ENCODE measurements at regions not wholly inside any gene's neighbourhood (a gene's known extent, or its start where the extent isn't known, plus 50 kb on each side); places are given as distances from the start of the nearest gene placed in this dataset.
A peak's percentile ranks its signal among the peaks of the same experiment; 100 is the strongest.

DNA sequence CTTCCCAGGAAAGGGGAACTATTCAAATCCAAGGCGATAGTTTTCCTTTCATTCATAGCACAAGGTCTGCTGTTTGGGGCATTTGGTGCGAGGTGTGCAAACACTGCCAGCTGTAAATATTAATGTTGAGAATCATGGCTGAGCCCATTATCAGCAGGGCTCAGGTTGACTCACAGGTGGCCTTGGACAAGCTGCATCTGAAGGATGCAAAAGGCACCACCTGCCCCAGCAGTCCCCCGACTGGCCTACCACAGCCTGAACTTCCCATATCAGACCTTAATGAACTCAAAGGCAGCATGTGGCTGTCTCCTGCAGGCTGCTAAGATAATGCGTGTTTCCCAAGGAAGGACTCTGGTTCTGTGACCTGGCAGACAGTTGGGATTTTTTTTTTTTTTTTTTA is 93.3 kb upstream of the MAP1LC3B2 start:
- Mint-ChIP-seq H3K36me3 (no peaks in the 10 kb centered on the region), H3K4me1 (ENCODE audit: low read depth in 2 of 2) (peaks cover 0 to 2% of the 10 kb centered on the region in 2 donors)
- ATAC-seq, result no peak

DNA sequence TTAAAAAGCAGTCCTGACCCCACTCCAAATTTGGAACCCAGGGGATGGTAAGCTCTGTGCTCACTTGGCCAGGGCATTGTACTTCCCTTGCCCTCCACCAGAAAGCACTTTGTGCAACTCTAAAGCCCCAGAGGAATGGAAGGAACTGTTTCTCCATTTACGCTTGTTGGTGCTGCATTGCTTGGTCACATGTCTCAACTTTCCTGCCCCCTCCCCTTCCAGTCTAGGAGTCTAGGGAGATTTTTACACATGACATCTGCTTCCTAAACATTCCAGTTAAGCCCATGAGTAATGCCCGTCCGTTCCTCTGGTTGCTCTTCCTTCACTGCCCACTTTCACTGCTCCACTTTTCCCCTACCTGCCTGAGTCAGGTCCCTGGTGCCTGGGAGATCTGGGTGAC is 92.6 kb upstream of the MAP1LC3B2 start:
- DNase-seq (ENCODE audit: low spot score) (no peak), ATAC-seq (no peak)
- Mint-ChIP-seq H3K4me1 (ENCODE audit: low read depth in 2 of 2) (peaks cover 0 to 2% of the 10 kb centered on the region in 2 donors), H3K36me3 (no peaks in the 10 kb centered on the region), H3K27ac (no peak overlapping the region), H3K27me3 (peaks cover 0 to 8% of the 10 kb centered on the region in 2 donors), H3K4me3 (no peak overlapping the region), H3K9me3 (no peaks in the 10 kb centered on the region)

More for the DNA sequence above, 93.3 kb upstream of the MAP1LC3B2 start:
- no peak for DNase-seq (ENCODE audit: low spot score)
- Mint-ChIP-seq H3K27me3 (peaks cover 0 to 8% of the 10 kb centered on the region in 2 donors), H3K9me3 (no peaks in the 10 kb centered on the region), H3K27ac (no peak overlapping the region), H3K4me3 (no peak overlapping the region)

DNA sequence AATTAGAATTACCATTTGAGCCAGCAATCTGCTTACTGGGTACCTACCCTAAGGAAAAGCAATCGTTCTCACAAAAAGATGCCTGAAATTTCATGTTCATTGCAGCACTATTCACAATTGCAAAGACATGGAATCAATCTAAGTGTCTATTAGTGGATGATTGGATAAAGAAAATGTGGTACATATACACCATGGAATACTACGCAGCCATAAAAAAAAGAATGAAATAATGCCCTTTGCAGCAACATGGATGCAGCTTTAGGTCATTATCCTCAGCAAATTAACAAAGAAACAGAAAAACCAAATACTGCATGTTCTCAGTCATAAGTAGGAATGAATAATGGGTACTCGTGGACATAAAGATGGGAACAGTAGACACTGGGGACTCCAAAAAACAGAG is 89.8 kb upstream of the MAP1LC3B2 start:
- Mint-ChIP-seq H3K4me3 (no peak overlapping the region), H3K9me3 (no peaks in the 10 kb centered on the region), H3K36me3 (no peaks in the 10 kb centered on the region), H3K4me1 (ENCODE audit: low read depth in 2 of 2) (peaks cover 0 to 5% of the 10 kb centered on the region in 2 donors), H3K27me3 (peaks cover 0 to 8% of the 10 kb centered on the region in 2 donors), H3K27ac (no peak overlapping the region)
- no peak for ATAC-seq
- DNase-seq (ENCODE audit: low spot score), result no peak

DNA sequence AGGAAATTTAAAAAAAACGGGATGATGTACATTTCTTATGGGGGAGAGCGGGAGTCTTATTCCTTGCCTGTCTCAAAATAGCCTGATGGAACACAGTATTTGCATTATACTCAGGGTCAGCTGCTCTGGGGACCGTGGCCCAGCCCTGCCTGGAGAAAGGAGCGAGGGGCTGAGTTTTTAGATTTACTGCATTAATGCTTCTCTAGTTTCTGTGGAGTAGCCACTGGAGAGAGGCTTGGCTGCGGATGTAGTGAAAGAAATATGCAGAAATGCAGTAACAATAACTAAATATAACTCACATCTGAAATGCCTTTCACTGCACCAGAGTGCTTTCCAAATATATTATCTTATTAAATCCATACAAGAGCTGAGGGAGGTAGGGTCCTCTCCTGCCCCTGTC is 87.6 kb upstream of the MAP1LC3B2 start:
- peaks cover 4% of the 10 kb centered on the region for H3K36me3 Mint-ChIP-seq
- H3K4me1 Mint-ChIP-seq (ENCODE audit: low read depth in 2 of 2), result peaks cover 0 to 5% of the 10 kb centered on the region in 2 donors
- H3K27ac Mint-ChIP-seq, result no peak overlapping the region
- no peak overlapping the region for H3K4me3 Mint-ChIP-seq
- DNase-seq (ENCODE audit: low spot score), result no peak
- no peaks in the 10 kb centered on the region for H3K9me3 Mint-ChIP-seq
- no peak for ATAC-seq
- H3K27me3 Mint-ChIP-seq, result peaks cover 0 to 8% of the 10 kb centered on the region in 2 donors

DNA sequence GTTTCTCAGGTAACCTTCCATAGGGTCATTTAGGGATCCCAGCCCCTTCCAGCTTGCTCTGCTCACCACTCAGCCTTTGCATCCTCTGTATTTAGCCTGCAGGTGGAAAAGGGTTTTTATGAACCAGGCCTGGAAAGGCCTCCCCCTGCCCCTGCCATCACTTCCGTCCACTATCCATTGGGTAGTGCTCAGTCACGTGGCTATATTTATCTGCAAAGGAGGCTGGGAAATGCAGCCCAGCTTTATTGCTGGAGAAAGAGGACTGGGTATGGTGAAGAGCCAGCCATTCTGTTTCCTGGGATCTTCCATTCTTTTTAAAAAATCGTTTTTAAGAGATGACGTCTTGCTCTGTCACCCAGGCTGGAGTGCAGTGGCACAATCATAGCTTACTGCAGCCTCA is 87.0 kb upstream of the MAP1LC3B2 start:
- DNase-seq (ENCODE audit: low spot score) (no peak), ATAC-seq (no peak)
- H3K9me3 Mint-ChIP-seq, result no peaks in the 10 kb centered on the region
- H3K4me3 Mint-ChIP-seq, result no peak overlapping the region
- peaks cover 5% of the 10 kb centered on the region for H3K36me3 Mint-ChIP-seq
- peaks cover 0 to 5% of the 10 kb centered on the region in 2 donors for H3K4me1 Mint-ChIP-seq (ENCODE audit: low read depth in 2 of 2)
- peaks cover 0 to 8% of the 10 kb centered on the region in 2 donors for H3K27me3 Mint-ChIP-seq
- no peak overlapping the region for H3K27ac Mint-ChIP-seq

DNA sequence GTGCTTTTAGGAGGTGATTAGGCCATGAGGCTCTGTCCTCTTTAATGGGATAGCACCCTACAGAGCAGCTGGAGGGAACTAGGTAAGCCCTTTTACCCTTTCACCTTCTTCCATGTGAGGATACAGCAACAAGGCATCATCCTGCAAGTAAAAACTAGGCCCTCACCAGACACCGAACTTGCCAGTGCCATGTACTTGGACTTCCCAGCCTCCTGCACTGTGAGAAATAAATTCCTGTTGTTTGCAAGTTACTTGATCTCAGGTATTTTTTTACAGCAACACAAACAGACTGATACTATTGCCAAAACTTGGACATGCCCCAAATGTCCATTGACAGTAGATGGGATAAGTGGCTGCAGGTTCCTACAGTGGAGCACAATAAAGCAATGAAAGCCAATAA is 85.8 kb upstream of the MAP1LC3B2 start:
- Mint-ChIP-seq H3K4me3 (no peak overlapping the region), H3K27me3 (peaks cover 3 to 8% of the 10 kb centered on the region in 2 donors), H3K9me3 (no peaks in the 10 kb centered on the region), H3K4me1 (ENCODE audit: low read depth in 2 of 2) (peaks cover 0 to 5% of the 10 kb centered on the region in 2 donors), H3K27ac (no peak overlapping the region), H3K36me3 (peaks cover 5% of the 10 kb centered on the region)
- DNase-seq (ENCODE audit: low spot score), result no peak
- ATAC-seq, result no peak

DNA sequence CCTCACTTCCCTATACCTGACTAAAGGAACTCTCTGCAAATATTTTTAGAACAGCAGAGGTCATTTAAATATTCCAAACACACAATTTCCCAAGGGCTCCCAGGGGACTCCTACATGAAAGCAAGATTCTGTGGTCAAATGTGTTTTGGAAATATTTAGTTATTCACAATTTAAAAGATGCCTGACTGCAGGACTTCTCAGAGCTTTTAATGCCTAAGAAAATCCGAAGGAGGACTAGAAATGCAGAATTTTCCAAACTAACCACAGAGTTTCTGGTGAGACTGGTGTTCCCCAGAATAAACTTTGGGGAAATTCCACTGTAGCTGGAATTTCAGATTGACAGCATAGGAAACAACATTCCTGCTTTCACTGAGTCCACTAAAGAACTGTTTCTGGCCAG is 84.8 kb upstream of the MAP1LC3B2 start:
- H3K27ac Mint-ChIP-seq, result no peak overlapping the region
- DNase-seq (ENCODE audit: low spot score), result no peak
- no peak for ATAC-seq
- H3K36me3 Mint-ChIP-seq, result peaks cover 5% of the 10 kb centered on the region
- H3K4me3 Mint-ChIP-seq, result no peak overlapping the region
- H3K4me1 Mint-ChIP-seq (ENCODE audit: low read depth in 2 of 2), result peaks cover 0 to 5% of the 10 kb centered on the region in 2 donors
- H3K9me3 Mint-ChIP-seq, result no peaks in the 10 kb centered on the region
- peaks cover 7 to 11% of the 10 kb centered on the region in 2 donors for H3K27me3 Mint-ChIP-seq

DNA sequence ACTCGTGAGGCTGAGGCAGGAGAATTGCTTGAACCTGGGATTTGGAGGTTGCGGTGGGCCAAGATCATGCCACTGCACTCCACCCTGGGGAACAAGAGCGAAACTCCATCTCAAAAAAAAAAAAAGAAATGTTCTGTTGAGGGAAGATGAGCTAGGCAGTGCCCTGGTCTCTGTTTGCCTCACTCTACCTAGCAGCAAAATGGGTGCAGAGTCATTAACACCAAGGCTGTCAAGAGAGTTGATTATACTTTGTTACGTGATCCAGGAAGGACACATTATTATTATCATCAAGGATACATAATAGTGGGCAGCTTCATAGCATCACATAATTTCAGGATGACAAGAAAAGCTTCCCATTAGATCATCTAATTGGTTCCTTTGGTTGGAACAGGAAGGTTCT is 84.3 kb upstream of the MAP1LC3B2 start:
- Mint-ChIP-seq H3K4me3 (no peak overlapping the region), H3K27me3 (peaks cover 3 to 11% of the 10 kb centered on the region in 2 donors), H3K27ac (no peak overlapping the region), H3K4me1 (ENCODE audit: low read depth in 2 of 2) (peaks cover 0 to 5% of the 10 kb centered on the region in 2 donors), H3K36me3 (peaks cover 5% of the 10 kb centered on the region), H3K9me3 (no peaks in the 10 kb centered on the region)
- DNase-seq (ENCODE audit: low spot score), result no peak
- no peak for ATAC-seq

DNA sequence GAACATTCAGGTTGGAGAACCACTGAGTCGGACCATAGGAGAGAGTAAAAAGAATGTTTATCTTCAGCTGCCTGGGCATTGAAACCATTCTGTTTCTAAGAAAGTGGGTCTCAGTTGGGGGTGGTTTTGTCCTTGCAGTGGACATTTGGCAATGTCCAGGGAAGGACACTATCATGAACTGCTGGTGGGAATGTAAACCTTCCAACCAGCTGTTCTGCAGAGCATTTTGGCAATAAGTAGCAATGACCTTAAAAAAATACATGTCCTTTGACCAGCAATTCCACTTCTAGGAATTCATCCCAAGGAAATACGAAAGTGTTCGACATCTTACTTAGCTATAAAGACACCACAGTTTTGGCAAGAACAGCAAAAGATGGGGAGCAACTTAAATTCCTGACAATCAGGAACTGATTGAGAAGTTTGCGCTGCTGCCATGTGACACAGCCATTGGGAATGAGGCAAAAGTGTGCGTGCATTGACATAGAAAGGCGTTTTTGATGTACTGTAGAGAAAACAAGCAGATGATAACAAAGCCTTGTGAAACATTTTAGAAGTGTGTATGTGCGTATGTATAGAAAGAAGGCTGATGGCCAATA is 82.9 kb upstream of the MAP1LC3B2 start:
- no peaks in the 10 kb centered on the region for H3K9me3 Mint-ChIP-seq
- ATAC-seq (no peak), DNase-seq (ENCODE audit: low spot score) (no peak)
- peaks cover 0 to 3% of the 10 kb centered on the region in 2 donors for H3K4me1 Mint-ChIP-seq (ENCODE audit: low read depth in 2 of 2)
- peaks cover 6 to 11% of the 10 kb centered on the region in 2 donors for H3K27me3 Mint-ChIP-seq
- H3K4me3 Mint-ChIP-seq, result no peak overlapping the region
- H3K27ac Mint-ChIP-seq, result no peak overlapping the region
- H3K36me3 Mint-ChIP-seq, result peaks cover 5% of the 10 kb centered on the region

DNA sequence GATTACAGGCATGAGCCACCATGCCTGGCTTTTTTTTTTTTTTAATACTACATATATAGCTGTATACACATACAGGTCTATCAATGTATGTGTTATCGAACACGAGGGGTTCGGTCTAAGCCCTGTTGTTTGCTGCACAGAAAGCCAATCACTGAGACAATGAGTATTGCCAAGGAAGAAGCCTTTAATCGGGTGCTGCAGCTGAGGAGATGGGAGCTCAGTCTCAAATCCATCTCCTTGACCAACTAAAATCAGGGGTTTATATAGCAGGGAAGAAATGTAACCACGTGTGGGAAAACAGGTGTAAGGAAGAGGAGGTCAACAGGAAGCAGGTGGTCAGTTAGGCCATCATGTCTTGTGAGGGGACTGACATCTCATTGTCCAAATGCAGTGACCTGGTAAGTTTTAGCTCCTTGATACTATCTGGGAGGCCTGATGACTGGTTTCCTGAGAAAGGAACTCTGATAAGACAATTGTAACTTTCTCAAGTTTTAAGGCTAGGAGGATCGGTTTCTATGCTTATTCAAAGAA is 80.9 kb upstream of the MAP1LC3B2 start:
- Mint-ChIP-seq H3K9me3 (no peaks in the 10 kb centered on the region), H3K4me3 (no peak overlapping the region), H3K27me3 (peaks cover 9 to 11% of the 10 kb centered on the region in 2 donors), H3K27ac (no peak overlapping the region), H3K36me3 (peaks cover 5% of the 10 kb centered on the region), H3K4me1 (ENCODE audit: low read depth in 2 of 2) (peaks cover 0 to 3% of the 10 kb centered on the region in 2 donors)
- no peak for DNase-seq (ENCODE audit: low spot score)
- no peak for ATAC-seq

DNA sequence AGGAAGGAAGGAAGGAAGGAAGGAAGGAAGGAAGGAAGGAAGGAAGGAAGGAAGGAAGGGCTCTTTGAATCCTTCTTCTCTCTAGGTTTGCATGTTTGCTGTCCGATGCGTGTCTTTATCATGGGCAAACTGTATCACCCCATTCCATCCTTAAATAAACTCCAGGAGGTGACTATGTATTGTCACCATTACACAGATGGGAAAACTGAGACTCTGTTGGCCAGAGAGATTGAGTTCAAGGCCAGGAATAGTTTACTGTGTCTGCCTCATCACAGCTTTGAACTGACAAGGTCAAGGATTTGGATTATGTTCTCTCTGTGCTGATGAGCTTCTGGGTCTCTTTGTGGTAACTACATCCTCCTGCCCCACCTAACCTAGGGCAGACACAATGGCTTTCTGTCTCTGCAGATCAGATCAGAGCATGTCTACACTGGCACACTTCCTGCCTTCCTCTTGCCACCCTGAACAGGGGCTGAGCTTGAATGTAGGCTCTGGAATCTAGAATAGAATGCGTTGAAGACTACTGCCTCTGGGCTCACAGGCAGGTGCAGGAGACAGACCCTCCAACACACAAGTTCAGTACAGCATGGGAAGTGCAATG is 78.9 kb upstream of the MAP1LC3B2 start:
- Mint-ChIP-seq H3K27ac (no peak overlapping the region), H3K9me3 (no peaks in the 10 kb centered on the region), H3K27me3 (peaks cover 14 to 20% of the 10 kb centered on the region in 2 donors), H3K4me1 (ENCODE audit: low read depth in 2 of 2) (no peaks in the 10 kb centered on the region), H3K4me3 (no peak overlapping the region), H3K36me3 (peaks cover 5% of the 10 kb centered on the region)
- no peak for DNase-seq (ENCODE audit: low spot score)
- ATAC-seq, result peak in 1 of 2 donors; percentile 32

DNA sequence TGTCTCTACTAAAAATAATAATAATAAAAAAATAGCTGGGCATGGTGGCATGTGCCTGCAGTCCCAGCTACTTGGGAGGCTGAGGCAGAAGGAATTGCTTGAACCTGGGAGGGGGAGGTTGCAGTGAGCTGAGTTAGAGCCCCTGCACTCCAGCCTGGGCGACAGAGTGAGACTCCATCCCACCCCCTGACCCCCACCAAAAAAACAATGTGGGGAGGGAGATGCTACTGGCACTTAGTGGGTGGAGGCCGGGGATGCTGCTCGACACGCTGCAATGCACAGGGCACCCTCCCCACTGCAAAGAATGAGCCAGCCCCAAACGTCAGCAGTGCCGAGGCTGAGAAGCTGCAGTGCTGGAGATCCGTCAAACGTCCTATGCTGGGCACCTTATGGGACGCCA is 77.5 kb upstream of the MAP1LC3B2 start:
- Mint-ChIP-seq H3K4me1 (ENCODE audit: low read depth in 2 of 2) (no peaks in the 10 kb centered on the region), H3K9me3 (no peaks in the 10 kb centered on the region), H3K27ac (no peak overlapping the region), H3K4me3 (no peak overlapping the region), H3K27me3 (peaks cover 14 to 20% of the 10 kb centered on the region in 2 donors), H3K36me3 (no peaks in the 10 kb centered on the region)
- ATAC-seq, result peak in 1 of 2 donors; percentile 5
- no peak for DNase-seq (ENCODE audit: low spot score)

DNA sequence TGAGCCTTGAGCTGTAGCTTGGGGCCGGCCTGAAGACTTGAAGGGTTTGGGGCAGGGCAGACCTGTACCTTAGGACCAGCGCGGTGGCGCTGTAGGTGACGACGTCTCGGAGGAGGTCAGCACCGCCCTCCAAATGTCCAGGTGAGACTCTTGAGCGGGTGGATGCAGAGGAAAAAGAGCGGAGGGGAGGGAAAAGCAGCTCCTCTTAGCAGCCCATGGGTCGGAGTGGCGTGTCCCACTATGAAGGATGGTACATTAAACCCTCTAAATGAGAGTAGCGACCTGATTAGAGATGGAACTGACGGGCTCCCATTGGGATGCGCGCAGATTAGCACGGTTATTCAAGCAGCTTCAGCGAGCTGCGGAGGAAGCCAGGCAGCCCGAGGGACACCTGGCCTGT is 77.0 kb upstream of the MAP1LC3B2 start:
- ATAC-seq (peak in 1 of 2 donors; percentile 9), DNase-seq (ENCODE audit: low spot score) (no peak)
- H3K4me1 Mint-ChIP-seq (ENCODE audit: low read depth in 2 of 2), result no peaks in the 10 kb centered on the region
- H3K9me3 Mint-ChIP-seq, result no peaks in the 10 kb centered on the region
- no peak overlapping the region for H3K27ac Mint-ChIP-seq
- no peak overlapping the region for H3K4me3 Mint-ChIP-seq
- H3K36me3 Mint-ChIP-seq, result no peaks in the 10 kb centered on the region
- H3K27me3 Mint-ChIP-seq, result peaks cover 17 to 20% of the 10 kb centered on the region in 2 donors

DNA sequence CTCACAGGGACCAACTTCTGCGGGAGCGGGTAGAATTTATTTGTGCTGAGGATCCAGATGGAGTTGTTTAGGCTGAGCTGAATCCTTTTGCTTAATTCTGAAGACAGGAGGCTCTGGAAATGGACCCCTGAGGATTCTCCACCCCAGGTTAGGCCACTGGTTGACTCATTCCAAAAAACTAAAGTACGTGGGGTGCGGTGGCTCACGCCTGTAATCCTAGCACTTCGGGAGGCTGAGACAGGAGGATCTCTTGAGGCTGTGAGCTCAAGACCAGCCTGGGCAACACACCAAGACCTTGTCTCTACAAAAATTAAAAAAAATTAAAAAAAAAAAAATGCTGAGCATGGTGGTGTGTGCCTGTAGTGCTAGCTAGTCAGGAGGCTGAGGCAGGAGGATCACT is 76.3 kb upstream of the MAP1LC3B2 start:
- Mint-ChIP-seq H3K4me1 (ENCODE audit: low read depth in 2 of 2) (no peaks in the 10 kb centered on the region), H3K4me3 (no peak overlapping the region), H3K27me3 (peaks cover 17 to 20% of the 10 kb centered on the region in 2 donors), H3K36me3 (no peaks in the 10 kb centered on the region), H3K27ac (no peak overlapping the region), H3K9me3 (no peaks in the 10 kb centered on the region)
- no peak for ATAC-seq
- no peak for DNase-seq (ENCODE audit: low spot score)
